Osteocyte (in vitro differentiated cells): ENCODE measurements at regions not wholly inside any gene's neighbourhood (a gene's known extent, or its start where the extent isn't known, plus 50 kb on each side); places are given as distances from the start of the nearest gene placed in this dataset.

ENCODE experiments used
- DNase-seq: peaks from one replicate; pipeline ENCODE4 v3.0.0; 2021; ENCODE audit warnings: mixed read lengths; ENCODE audit not compliant: unreplicated experiment; ENCODE audit errors: extremely low spot score
- H3K27ac Mint-ChIP-seq: one replicate; pipeline ENCODE4 v1.8.0; 2021; ENCODE audit warnings: mild to moderate bottlenecking, mixed read lengths; ENCODE audit not compliant: unreplicated experiment
- H3K27me3 Mint-ChIP-seq: one replicate; pipeline ENCODE4 v1.8.0; 2021; ENCODE audit warnings: mixed read lengths; ENCODE audit not compliant: unreplicated experiment
- H3K36me3 Mint-ChIP-seq: one replicate; pipeline ENCODE4 v1.8.0; 2021; ENCODE audit warnings: mixed read lengths; ENCODE audit not compliant: unreplicated experiment
- H3K4me1 Mint-ChIP-seq: one replicate; pipeline ENCODE4 v1.8.0; 2021; ENCODE audit warnings: mixed read lengths; ENCODE audit not compliant: unreplicated experiment
- H3K4me3 Mint-ChIP-seq: one replicate; pipeline ENCODE4 v1.8.0; 2021; ENCODE audit warnings: mild to moderate bottlenecking, moderate library complexity, mixed read lengths; ENCODE audit not compliant: unreplicated experiment
- H3K9me3 Mint-ChIP-seq: one replicate; pipeline ENCODE4 v1.8.0; 2021; ENCODE audit warnings: mixed read lengths; ENCODE audit not compliant: unreplicated experiment
- CTCF ChIP-seq: fragments of 200-600 bp; sonication (generic); IDR thresholded peaks from 2 replicates; pipeline ENCODE4 v1.5.0; 2021; ENCODE audit warnings: antibody characterized with exemption, mild to moderate bottlenecking, moderate library complexity

- H3K27me3 Mint-ChIP-seq: peaks cover 1% of the 10 kb centered on the region
- H3K4me1 Mint-ChIP-seq: no peaks in the 10 kb centered on the region
- no peak overlapping the region for H3K27ac Mint-ChIP-seq
- H3K9me3 Mint-ChIP-seq: peaks cover 16% of the 10 kb centered on the region
- no peaks in the 10 kb centered on the region for H3K36me3 Mint-ChIP-seq
- TF ChIP-seq CTCF: no peak
- DNase-seq: no peak
- no peak overlapping the region for H3K4me3 Mint-ChIP-seq
These were observed 588.6 kb downstream of the BCOR start for GRCh38 chrX:39509157-39509556.

DNA sequence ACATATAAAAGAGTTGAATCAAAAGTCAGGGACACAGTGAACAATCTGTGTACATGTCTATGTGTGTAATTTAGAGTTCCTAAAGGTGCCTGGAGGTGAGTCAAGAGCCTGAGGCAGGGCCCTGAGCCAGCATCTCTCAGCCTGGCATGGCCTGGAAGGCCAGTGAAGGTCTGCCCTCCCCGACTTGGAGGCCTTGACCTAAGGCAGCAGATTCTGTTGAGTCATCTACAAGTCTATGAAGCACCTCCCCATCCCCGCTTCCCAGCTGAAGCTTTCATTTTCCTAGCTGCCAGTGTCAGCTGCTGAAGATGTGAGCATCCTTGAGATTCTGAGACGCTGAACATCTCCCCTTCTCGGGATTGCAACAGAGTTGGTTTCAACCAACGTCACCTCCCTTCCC is 583.9 kb downstream of the BCOR start:
- DNase-seq: no peak
- Mint-ChIP-seq H3K9me3 (peaks cover 13% of the 10 kb centered on the region), H3K27ac (no peak overlapping the region), H3K4me3 (no peak overlapping the region), H3K4me1 (no peaks in the 10 kb centered on the region), H3K36me3 (no peaks in the 10 kb centered on the region), H3K27me3 (no peaks in the 10 kb centered on the region)
- TF ChIP-seq CTCF: no peak

GRCh38 chrX:39514801-39515200 is 583.0 kb downstream of the BCOR start:
- DNase-seq: no peak
- Mint-ChIP-seq H3K4me1 (no peaks in the 10 kb centered on the region), H3K36me3 (no peaks in the 10 kb centered on the region)

GRCh38 chrX:39516427-39516841 is 581.3 kb downstream of the BCOR start:
- no peak for TF ChIP-seq CTCF
- Mint-ChIP-seq H3K4me1 (no peaks in the 10 kb centered on the region), H3K4me3 (no peak overlapping the region), H3K9me3 (peaks cover 3% of the 10 kb centered on the region), H3K27me3 (no peaks in the 10 kb centered on the region), H3K27ac (no peak overlapping the region), H3K36me3 (no peaks in the 10 kb centered on the region)
- DNase-seq: no peak

More at GRCh38 chrX:39514801-39515200, 583.0 kb downstream of the BCOR start:
- H3K9me3 Mint-ChIP-seq: peaks cover 9% of the 10 kb centered on the region
- no peak for TF ChIP-seq CTCF
- H3K27ac Mint-ChIP-seq: no peak overlapping the region
- H3K27me3 Mint-ChIP-seq: no peaks in the 10 kb centered on the region
- H3K4me3 Mint-ChIP-seq: no peak overlapping the region

DNA sequence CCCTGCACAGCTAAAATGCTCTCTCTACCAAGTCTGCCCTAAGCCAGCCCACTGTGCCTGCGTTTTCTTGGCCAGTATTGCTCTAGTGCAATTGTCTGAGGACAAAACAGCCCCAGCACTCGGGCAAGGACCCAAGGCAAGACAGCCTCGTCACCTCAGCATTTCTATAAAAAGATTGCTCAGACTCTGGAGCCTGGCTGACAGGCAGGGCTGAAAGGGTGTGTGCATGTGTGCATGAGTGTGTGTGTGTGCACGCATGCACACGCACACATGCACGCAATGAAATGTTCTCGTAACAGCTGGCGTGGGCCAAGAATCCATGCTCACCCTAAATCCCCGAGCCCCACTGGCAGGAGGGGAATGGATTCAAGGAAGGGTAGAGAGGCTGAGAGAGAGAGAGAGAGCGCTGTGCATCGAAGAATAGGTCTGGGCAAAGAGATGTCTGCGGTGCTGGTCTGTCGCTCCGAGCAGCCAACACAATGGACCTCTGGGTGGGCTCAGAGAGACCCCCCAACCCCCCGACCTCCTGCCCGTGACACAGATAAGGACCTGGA is 579.2 kb downstream of the BCOR start:
- peaks cover 2% of the 10 kb centered on the region for H3K9me3 Mint-ChIP-seq
- no peak for DNase-seq
- H3K36me3 Mint-ChIP-seq: no peaks in the 10 kb centered on the region
- no peak overlapping the region for H3K4me3 Mint-ChIP-seq
- H3K27ac Mint-ChIP-seq: no peak overlapping the region
- no peaks in the 10 kb centered on the region for H3K27me3 Mint-ChIP-seq
- H3K4me1 Mint-ChIP-seq: no peaks in the 10 kb centered on the region
- TF ChIP-seq CTCF: no peak
